ENCODE measurements at regions not wholly inside any gene's neighbourhood (a gene's known extent, or its start where the extent isn't known, plus 50 kb on each side); places are given as distances from the start of the nearest gene placed in this dataset.
A peak's percentile ranks its signal among the peaks of the same experiment; 100 is the strongest.

DNA sequence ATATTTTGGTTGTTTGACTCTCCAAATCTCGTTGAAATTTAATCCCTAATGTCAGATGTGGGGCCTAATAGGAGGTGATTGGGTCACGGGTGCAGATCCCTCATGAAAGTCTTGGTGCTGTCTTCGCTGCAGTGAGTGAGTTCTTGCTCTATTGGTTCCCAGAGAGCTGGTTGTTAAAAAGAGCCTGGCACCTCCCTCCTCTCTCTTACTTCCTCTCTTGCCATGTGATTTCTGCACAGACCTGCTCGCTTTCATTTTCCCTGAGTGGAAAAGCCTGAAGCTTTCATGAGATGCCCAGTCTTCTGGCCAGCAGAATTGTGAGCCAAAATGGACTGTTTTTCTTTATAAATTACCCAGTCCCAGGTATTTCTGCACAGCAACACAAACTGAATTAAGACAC lies 221.6 kb downstream of the MAT2B start:
- intact Hi-C loops (cut with micrococcal nuclease): no loop called here
- Histone ChIP-seq H3K27me3 (ENCODE audit: control insufficient read depth, insufficient read depth, low read length) (no peaks in the 10 kb centered on the region), H3K4me1 (ENCODE audit: control insufficient read depth, insufficient read depth, low read length) (no peaks in the 10 kb centered on the region), H3K27ac (ENCODE audit: low read length) (peak overlapping the region; percentile 29), H3K36me3 (ENCODE audit: control insufficient read depth, insufficient read depth, low read length) (no peaks in the 10 kb centered on the region), H3K9me3 (ENCODE audit: control insufficient read depth, insufficient read depth, low read length) (no peaks in the 10 kb centered on the region), H3K4me3 (ENCODE audit: low read length) (no peak overlapping the region)
- no peak for ATAC-seq
- Mint-ChIP-seq H3K36me3 (no peaks in the 10 kb centered on the region), H3K9me3 (peaks cover 0 to 2% of the 10 kb centered on the region in 2 donors), H3K27me3 (ENCODE audit: low read depth in 2 of 2) (no peaks in the 10 kb centered on the region), H3K4me3 (peak overlapping the region; percentile 14), H3K4me1 (peaks cover 8 to 9% of the 10 kb centered on the region in 2 donors), H3K27ac (no peak overlapping the region)
- WGBS (ENCODE audit: insufficient coverage): 64% methylated on average over 4 of the region's 4 CpGs
- TF ChIP-seq, protein P1, sequence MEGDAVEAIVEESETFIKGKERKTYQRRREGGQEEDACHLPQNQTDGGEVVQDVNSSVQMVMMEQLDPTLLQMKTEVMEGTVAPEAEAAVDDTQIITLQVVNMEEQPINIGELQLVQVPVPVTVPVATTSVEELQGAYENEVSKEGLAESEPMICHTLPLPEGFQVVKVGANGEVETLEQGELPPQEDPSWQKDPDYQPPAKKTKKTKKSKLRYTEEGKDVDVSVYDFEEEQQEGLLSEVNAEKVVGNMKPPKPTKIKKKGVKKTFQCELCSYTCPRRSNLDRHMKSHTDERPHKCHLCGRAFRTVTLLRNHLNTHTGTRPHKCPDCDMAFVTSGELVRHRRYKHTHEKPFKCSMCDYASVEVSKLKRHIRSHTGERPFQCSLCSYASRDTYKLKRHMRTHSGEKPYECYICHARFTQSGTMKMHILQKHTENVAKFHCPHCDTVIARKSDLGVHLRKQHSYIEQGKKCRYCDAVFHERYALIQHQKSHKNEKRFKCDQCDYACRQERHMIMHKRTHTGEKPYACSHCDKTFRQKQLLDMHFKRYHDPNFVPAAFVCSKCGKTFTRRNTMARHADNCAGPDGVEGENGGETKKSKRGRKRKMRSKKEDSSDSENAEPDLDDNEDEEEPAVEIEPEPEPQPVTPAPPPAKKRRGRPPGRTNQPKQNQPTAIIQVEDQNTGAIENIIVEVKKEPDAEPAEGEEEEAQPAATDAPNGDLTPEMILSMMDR (IDR thresholded peaks at IDR 0.05): no peak
- DNase-seq: no peak

GRCh38 chr5:163730206-163730756 lies 224.9 kb downstream of the MAT2B start:
- no peaks in the 10 kb centered on the region for H3K9me3 ChIP-seq (ENCODE audit: control insufficient read depth, insufficient read depth, low read length)
- H3K4me1 Mint-ChIP-seq: peaks cover 8 to 9% of the 10 kb centered on the region in 2 donors
- H3K27ac ChIP-seq (ENCODE audit: low read length): no peak overlapping the region
- intact Hi-C loops (cut with micrococcal nuclease): no loop called here
- H3K4me3 Mint-ChIP-seq: no peak overlapping the region
- H3K36me3 Mint-ChIP-seq: no peaks in the 10 kb centered on the region
- no peak overlapping the region for H3K4me3 ChIP-seq (ENCODE audit: low read length)
- ATAC-seq (no peak), DNase-seq (no peak)
- H3K36me3 ChIP-seq (ENCODE audit: control insufficient read depth, insufficient read depth, low read length): no peaks in the 10 kb centered on the region
- 93% methylated on average over 4 of the region's 5 CpGs for WGBS (ENCODE audit: insufficient coverage)
- H3K4me1 ChIP-seq (ENCODE audit: control insufficient read depth, insufficient read depth, low read length): no peaks in the 10 kb centered on the region
- peaks cover 0 to 2% of the 10 kb centered on the region in 2 donors for H3K9me3 Mint-ChIP-seq
- TF ChIP-seq, protein P1 (IDR thresholded peaks at IDR 0.05): no peak
- H3K27me3 Mint-ChIP-seq (ENCODE audit: low read depth in 2 of 2): no peaks in the 10 kb centered on the region
- H3K27me3 ChIP-seq (ENCODE audit: control insufficient read depth, insufficient read depth, low read length): no peaks in the 10 kb centered on the region
- no peak overlapping the region for H3K27ac Mint-ChIP-seq

DNA sequence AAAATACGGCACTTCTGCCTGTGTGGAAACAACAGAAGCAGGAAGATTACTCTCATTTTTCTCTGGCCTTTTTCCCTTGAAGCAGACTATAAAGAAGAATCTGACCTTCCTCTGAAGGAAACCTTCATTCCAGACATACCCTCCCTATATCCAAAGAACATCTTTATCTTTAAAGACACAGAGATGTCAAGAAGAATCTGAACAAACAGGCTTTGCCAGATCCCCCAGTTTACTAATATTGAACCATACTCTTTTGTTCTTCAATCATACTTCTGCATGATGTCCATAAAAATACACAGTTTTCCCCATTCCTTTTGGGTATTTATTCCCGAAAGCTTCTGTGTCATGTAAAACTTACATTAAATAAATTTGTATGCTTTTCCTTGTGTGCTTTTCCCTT lies 225.8 kb downstream of the MAT2B start:
- H3K27me3 ChIP-seq (ENCODE audit: control insufficient read depth, insufficient read depth, low read length): no peaks in the 10 kb centered on the region
- no peaks in the 10 kb centered on the region for H3K4me1 ChIP-seq (ENCODE audit: control insufficient read depth, insufficient read depth, low read length)
- peaks cover 0 to 2% of the 10 kb centered on the region in 2 donors for H3K9me3 Mint-ChIP-seq
- no peaks in the 10 kb centered on the region for H3K9me3 ChIP-seq (ENCODE audit: control insufficient read depth, insufficient read depth, low read length)
- DNase-seq: no peak
- TF ChIP-seq, protein P1 (IDR thresholded peaks at IDR 0.05): no peak
- H3K27me3 Mint-ChIP-seq (ENCODE audit: low read depth in 2 of 2): no peaks in the 10 kb centered on the region
- intact Hi-C loops (cut with micrococcal nuclease): no loop called here
- H3K36me3 ChIP-seq (ENCODE audit: control insufficient read depth, insufficient read depth, low read length): no peaks in the 10 kb centered on the region
- ATAC-seq: no peak
- H3K27ac Mint-ChIP-seq: no peak overlapping the region
- peaks cover 8 to 9% of the 10 kb centered on the region in 2 donors for H3K4me1 Mint-ChIP-seq
- 96% methylated on average over 1 of the region's 2 CpGs for WGBS (ENCODE audit: insufficient coverage)
- no peaks in the 10 kb centered on the region for H3K36me3 Mint-ChIP-seq
- no peak overlapping the region for H3K27ac ChIP-seq (ENCODE audit: low read length)
- H3K4me3 ChIP-seq (ENCODE audit: low read length): no peak overlapping the region
- no peak overlapping the region for H3K4me3 Mint-ChIP-seq

DNA sequence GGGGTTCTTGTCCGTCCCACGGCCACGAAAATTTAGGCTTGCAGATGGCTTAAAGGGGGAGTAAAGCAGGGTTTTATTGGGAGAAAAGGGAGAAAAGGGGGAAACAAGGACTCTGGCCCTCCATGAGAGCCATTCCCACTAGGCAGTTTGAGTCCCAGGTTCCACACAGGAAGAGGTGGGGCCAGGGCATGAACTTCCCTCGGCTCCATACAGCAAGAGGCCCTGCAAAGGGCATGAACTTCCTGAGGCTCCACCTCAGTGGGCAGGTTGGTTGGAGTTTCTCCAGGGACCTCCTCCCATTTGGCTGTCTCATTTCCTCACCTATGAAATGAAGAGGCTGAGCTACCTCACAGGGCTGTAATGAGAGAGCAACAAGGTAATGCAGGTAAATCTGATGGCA lies 229.7 kb downstream of the MAT2B start:
- DNase-seq (no peak), ATAC-seq (no peak)
- Histone ChIP-seq H3K27ac (ENCODE audit: low read length) (no peak overlapping the region), H3K27me3 (ENCODE audit: control insufficient read depth, insufficient read depth, low read length) (no peaks in the 10 kb centered on the region), H3K36me3 (ENCODE audit: control insufficient read depth, insufficient read depth, low read length) (no peaks in the 10 kb centered on the region), H3K4me1 (ENCODE audit: control insufficient read depth, insufficient read depth, low read length) (no peaks in the 10 kb centered on the region), H3K4me3 (ENCODE audit: low read length) (no peak overlapping the region), H3K9me3 (ENCODE audit: control insufficient read depth, insufficient read depth, low read length) (no peaks in the 10 kb centered on the region)
- Mint-ChIP-seq H3K27me3 (ENCODE audit: low read depth in 2 of 2) (peaks cover 0 to 4% of the 10 kb centered on the region in 2 donors), H3K4me3 (no peak overlapping the region), H3K9me3 (no peaks in the 10 kb centered on the region), H3K27ac (no peak overlapping the region), H3K36me3 (no peaks in the 10 kb centered on the region), H3K4me1 (no peaks in the 10 kb centered on the region)
- TF ChIP-seq, protein P1 (IDR thresholded peaks at IDR 0.05): no peak
- WGBS (ENCODE audit: insufficient coverage): 85% methylated on average over 4 of the region's 4 CpGs
- intact Hi-C loops (cut with micrococcal nuclease): no loop called here

Data from natural killer cell (primary cell).